SU-DHL-6 (cell line): ENCODE measurements at regions not wholly inside any gene's neighbourhood (a gene's known extent, or its start where the extent isn't known, plus 50 kb on each side); places are given as distances from the start of the nearest gene placed in this dataset.

Experiments used
- CTCF ChIP-seq: fragments of 200-600 bp; sonication (generic); IDR thresholded peaks from one replicate; pipeline ENCODE4 v1.5.1; 2017; ENCODE audit warnings: antibody characterized with exemption, mild to moderate bottlenecking, low read length, moderate library complexity; ENCODE audit not compliant: insufficient read depth, poor library complexity, severe bottlenecking
- EZH2phosphoT487 ChIP-seq: fragments of 200-600 bp; sonication (generic), shearing (Covaris generic); conservative IDR thresholded peaks from 2 replicates; pipeline ENCODE4 v1.6.1; 2018; ENCODE audit warnings: mild to moderate bottlenecking, antibody characterized with exemption, low read length, moderate library complexity, mixed read lengths

- no peak for TF ChIP-seq EZH2phosphoT487
- TF ChIP-seq CTCF, result no peak
Observed at GRCh38 chr12:115213538-115214016, 529.6 kb upstream of the TBX3 start.
